Neural cell (in vitro differentiated cells): ENCODE measurements at regions not wholly inside any gene's neighbourhood (a gene's known extent, or its start where the extent isn't known, plus 50 kb on each side); places are given as distances from the start of the nearest gene placed in this dataset.

Source experiments
- H2AFZ ChIP-seq: fragments of 200-600, 300-800 bp; sonication (generic), shearing (Covaris generic); 2 replicates; pipeline ENCODE4 v1.6.0; 2014; ENCODE audit warnings: low read depth, mild to moderate bottlenecking, antibody characterized with exemption, low read length, moderate library complexity
- H3F3A ChIP-seq: fragments of 200-600 bp; shearing (Covaris generic); 2 replicates; pipeline ENCODE4 v1.6.1; 2016; ENCODE audit warnings: mild to moderate bottlenecking, moderate library complexity, mixed read lengths, antibody characterized with exemption, low read length; ENCODE audit not compliant: insufficient read depth, poor library complexity, severe bottlenecking
- H3K27ac ChIP-seq: fragments of 200-600, 300-800 bp; sonication (generic), shearing (Covaris generic); 2 replicates; pipeline ENCODE4 v1.5.1; 2014; ENCODE audit warnings: mild to moderate bottlenecking, low read length, moderate library complexity
- H3K27me3 ChIP-seq: fragments of 300-800, 200-600 bp; sonication (generic), shearing (Covaris generic); 2 replicates; pipeline ENCODE4 v1.6.0; 2014; ENCODE audit warnings: mild to moderate bottlenecking, low read depth, low read length, moderate library complexity; ENCODE audit not compliant: insufficient read depth
- H3K36me3 ChIP-seq: fragments of 300-800, 200-600 bp; sonication (generic), shearing (Covaris generic); 2 replicates; pipeline ENCODE4 v1.5.1; 2014; ENCODE audit warnings: mild to moderate bottlenecking, antibody characterized with exemption, low read length, moderate library complexity; ENCODE audit not compliant: insufficient read depth
- H3K4me2 ChIP-seq: fragments of 300-800, 200-600 bp; sonication (generic), shearing (Covaris generic); 2 replicates; pipeline ENCODE4 v1.6.0; 2014; ENCODE audit warnings: mild to moderate bottlenecking, low read length
- H3K4me3 ChIP-seq: fragments of 300-800, 200-600 bp; sonication (generic), shearing (Covaris generic); 2 replicates; pipeline ENCODE4 v1.5.1; 2014; ENCODE audit warnings: mild to moderate bottlenecking, low read length, moderate library complexity
- H3K79me2 ChIP-seq: fragments of 200-600 bp; shearing (Covaris generic); replicated peaks from 2 replicates; pipeline ENCODE4 v1.6.0; 2014; ENCODE audit warnings: mild to moderate bottlenecking, low read length, moderate library complexity; ENCODE audit not compliant: insufficient read depth
- H3K9ac ChIP-seq: fragments of 300-800, 200-600 bp; sonication (generic), shearing (Covaris generic); 2 replicates; pipeline ENCODE4 v1.6.1; 2016; ENCODE audit warnings: mild to moderate bottlenecking, low read length, mixed read lengths
- H3K9me2 ChIP-seq: fragments of 200-600 bp; shearing (Covaris generic); 2 replicates; pipeline ENCODE4 v1.6.1; 2016; ENCODE audit warnings: mild to moderate bottlenecking, low read length, mixed read lengths; ENCODE audit not compliant: insufficient read depth
- H3K9me3 ChIP-seq: fragments of 200-600, 300-800 bp; sonication (generic), shearing (Covaris generic); 2 replicates; pipeline ENCODE4 v1.6.1; 2016; ENCODE audit warnings: mild to moderate bottlenecking, mixed run types, low read length, moderate library complexity, mixed read lengths
- H4K20me1 ChIP-seq: fragments of 200-600 bp; shearing (Covaris generic); 2 replicates; pipeline ENCODE4 v1.6.1; 2016; ENCODE audit warnings: mild to moderate bottlenecking, mixed run types; ENCODE audit not compliant: insufficient read depth
- CTCF ChIP-seq: fragments of 450-650 bp; IDR thresholded peaks from 2 replicates; pipeline ENCODE4 v1.5.1; 2014; ENCODE audit warnings: antibody characterized with exemption, mild to moderate bottlenecking, moderate library complexity; ENCODE audit not compliant: poor library complexity, severe bottlenecking
- EP300 ChIP-seq: fragments of 450-650 bp; conservative IDR thresholded peaks from 2 replicates; pipeline ENCODE4 v1.6.1; 2014; ENCODE audit warnings: antibody characterized with exemption, mild to moderate bottlenecking, moderate library complexity; ENCODE audit not compliant: poor library complexity, severe bottlenecking
- EZH2 ChIP-seq: fragments of 200-600, 300-800 bp; shearing (Covaris generic), sonication (generic); IDR thresholded peaks from 2 replicates; pipeline ENCODE4 v1.6.1; 2014; ENCODE audit warnings: antibody characterized with exemption, low read length, borderline replicate concordance, mild to moderate bottlenecking; ENCODE audit not compliant: insufficient read depth, poor library complexity, severe bottlenecking
- MXI1 ChIP-seq: fragments of 450-650 bp; conservative IDR thresholded peaks from 2 replicates; pipeline ENCODE4 v1.6.1; 2014; ENCODE audit warnings: antibody characterized with exemption, mild to moderate bottlenecking; ENCODE audit not compliant: poor library complexity, severe bottlenecking
- POLR2AphosphoS5 ChIP-seq: IDR thresholded peaks from 2 replicates; pipeline ENCODE4 v1.6.1; 2012
- RAD21 ChIP-seq: fragments of 450-650 bp; conservative IDR thresholded peaks from 2 replicates; pipeline ENCODE4 v1.6.1; 2014; ENCODE audit warnings: antibody characterized with exemption, mild to moderate bottlenecking, moderate library complexity
- SMC3 ChIP-seq: fragments of 450-650 bp; conservative IDR thresholded peaks from 2 replicates; pipeline ENCODE4 v1.6.1; 2014; ENCODE audit warnings: antibody characterized with exemption, mild to moderate bottlenecking, moderate library complexity; ENCODE audit not compliant: poor library complexity
- TAF1 ChIP-seq: IDR thresholded peaks from 2 replicates; pipeline ENCODE4 v1.6.1; 2012; ENCODE audit warnings: low read depth
- TF ChIP-seq, protein P1 (sequence below): IDR thresholded peaks from 2 replicates; pipeline ENCODE4 v1.6.1; 2012; ENCODE audit warnings: borderline replicate concordance

GRCh38 chr5:39658866-39659265, 234.1 kb upstream of the DAB2 start:
- Histone ChIP-seq H3K79me2 (no peaks in the 10 kb centered on the region), H3K9ac (no peak overlapping the region), H3K4me2 (no peak overlapping the region), H3K27ac (no peak overlapping the region), H3F3A (no peaks in the 10 kb centered on the region), H3K27me3 (no peaks in the 10 kb centered on the region), H4K20me1 (no peaks in the 10 kb centered on the region), H3K9me3 (no peaks in the 10 kb centered on the region), H3K4me3 (no peak overlapping the region), H3K36me3 (no peaks in the 10 kb centered on the region), H2AFZ (no peak overlapping the region), H3K9me2 (no peaks in the 10 kb centered on the region)
- TF ChIP-seq CTCF (no peak), TAF1 (no peak), EP300 (no peak), EZH2 (no peak), POLR2AphosphoS5 (no peak), SMC3 (no peak), RAD21 (no peak), MXI1 (no peak)
- TF ChIP-seq, protein P1, sequence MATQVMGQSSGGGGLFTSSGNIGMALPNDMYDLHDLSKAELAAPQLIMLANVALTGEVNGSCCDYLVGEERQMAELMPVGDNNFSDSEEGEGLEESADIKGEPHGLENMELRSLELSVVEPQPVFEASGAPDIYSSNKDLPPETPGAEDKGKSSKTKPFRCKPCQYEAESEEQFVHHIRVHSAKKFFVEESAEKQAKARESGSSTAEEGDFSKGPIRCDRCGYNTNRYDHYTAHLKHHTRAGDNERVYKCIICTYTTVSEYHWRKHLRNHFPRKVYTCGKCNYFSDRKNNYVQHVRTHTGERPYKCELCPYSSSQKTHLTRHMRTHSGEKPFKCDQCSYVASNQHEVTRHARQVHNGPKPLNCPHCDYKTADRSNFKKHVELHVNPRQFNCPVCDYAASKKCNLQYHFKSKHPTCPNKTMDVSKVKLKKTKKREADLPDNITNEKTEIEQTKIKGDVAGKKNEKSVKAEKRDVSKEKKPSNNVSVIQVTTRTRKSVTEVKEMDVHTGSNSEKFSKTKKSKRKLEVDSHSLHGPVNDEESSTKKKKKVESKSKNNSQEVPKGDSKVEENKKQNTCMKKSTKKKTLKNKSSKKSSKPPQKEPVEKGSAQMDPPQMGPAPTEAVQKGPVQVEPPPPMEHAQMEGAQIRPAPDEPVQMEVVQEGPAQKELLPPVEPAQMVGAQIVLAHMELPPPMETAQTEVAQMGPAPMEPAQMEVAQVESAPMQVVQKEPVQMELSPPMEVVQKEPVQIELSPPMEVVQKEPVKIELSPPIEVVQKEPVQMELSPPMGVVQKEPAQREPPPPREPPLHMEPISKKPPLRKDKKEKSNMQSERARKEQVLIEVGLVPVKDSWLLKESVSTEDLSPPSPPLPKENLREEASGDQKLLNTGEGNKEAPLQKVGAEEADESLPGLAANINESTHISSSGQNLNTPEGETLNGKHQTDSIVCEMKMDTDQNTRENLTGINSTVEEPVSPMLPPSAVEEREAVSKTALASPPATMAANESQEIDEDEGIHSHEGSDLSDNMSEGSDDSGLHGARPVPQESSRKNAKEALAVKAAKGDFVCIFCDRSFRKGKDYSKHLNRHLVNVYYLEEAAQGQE, result no peak

GRCh38 chr5:39657943-39658342, 233.2 kb upstream of the DAB2 start:
- no peaks in the 10 kb centered on the region for H3K9me2 ChIP-seq
- H4K20me1 ChIP-seq, result no peaks in the 10 kb centered on the region
- no peak overlapping the region for H3K9ac ChIP-seq
- H3K4me3 ChIP-seq, result no peak overlapping the region
- TF ChIP-seq EP300, result no peak
- H3K27me3 ChIP-seq, result no peaks in the 10 kb centered on the region
- no peaks in the 10 kb centered on the region for H3K9me3 ChIP-seq
- H3K4me2 ChIP-seq, result no peak overlapping the region
- H3K36me3 ChIP-seq, result no peaks in the 10 kb centered on the region
- H3F3A ChIP-seq, result no peaks in the 10 kb centered on the region
- H3K27ac ChIP-seq, result no peak overlapping the region
- H3K79me2 ChIP-seq, result no peaks in the 10 kb centered on the region
- H2AFZ ChIP-seq, result no peak overlapping the region

DNA sequence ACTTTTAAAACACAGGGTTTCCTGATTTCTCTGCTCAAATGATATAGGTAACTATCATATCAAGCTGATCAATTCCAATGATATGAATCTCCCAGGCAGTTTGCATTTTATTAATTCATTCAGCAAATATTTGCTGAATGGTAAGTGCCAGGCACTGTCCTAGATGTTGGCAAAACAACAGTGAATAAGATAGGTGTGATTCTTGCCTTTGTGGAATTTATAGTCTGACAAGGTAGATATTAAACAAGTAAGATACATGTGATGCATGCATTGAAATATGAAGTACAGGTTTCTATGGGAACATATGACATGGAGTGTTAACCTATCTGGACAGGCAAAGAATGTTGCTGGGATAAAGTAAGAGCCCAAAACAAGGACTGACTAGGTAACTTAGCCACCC, 231.8 kb upstream of the DAB2 start:
- no peaks in the 10 kb centered on the region for H3K79me2 ChIP-seq
- no peaks in the 10 kb centered on the region for H3F3A ChIP-seq
- H3K4me2 ChIP-seq, result no peak overlapping the region
- TF ChIP-seq POLR2AphosphoS5 (no peak), EZH2 (no peak), SMC3 (no peak), TAF1 (no peak), EP300 (no peak), RAD21 (no peak), MXI1 (no peak), CTCF (no peak)
- TF ChIP-seq, protein P1, result no peak
- H3K9me3 ChIP-seq, result no peaks in the 10 kb centered on the region
- H3K9me2 ChIP-seq, result no peaks in the 10 kb centered on the region
- no peaks in the 10 kb centered on the region for H4K20me1 ChIP-seq
- no peak overlapping the region for H3K27ac ChIP-seq
- H3K9ac ChIP-seq, result no peak overlapping the region
- H3K36me3 ChIP-seq, result no peaks in the 10 kb centered on the region
- no peak overlapping the region for H2AFZ ChIP-seq
- no peaks in the 10 kb centered on the region for H3K27me3 ChIP-seq
- H3K4me3 ChIP-seq, result peak overlapping the region; percentile 1
